Tibial artery (tissue), 4 donors: ENCODE measurements at regions not wholly inside any gene's neighbourhood (a gene's known extent, or its start where the extent isn't known, plus 50 kb on each side); places are given as distances from the start of the nearest gene placed in this dataset.
A peak's percentile ranks its signal among the peaks of the same experiment; 100 is the strongest.

Experiments
- DNase-seq, 2 donors: peaks; one replicate each; pipeline ENCODE4 v3.0.0-alpha.2; 2019
- H3K27ac ChIP-seq, 2 donors: fragments of 200-600 bp; sonication (generic) in 1 of 2; 1 replicate in 1 of 2; 2 replicates in 1 of 2; pipeline ENCODE4 v1.5.1; 2018 to 2019; ENCODE audit warnings: mild to moderate bottlenecking in 1 of 2
- H3K27me3 ChIP-seq, 2 donors: fragments of 200-600 bp; sonication (generic) in 1 of 2; one replicate each; pipeline versions ENCODE4 v1.5.1 to v1.6.0; 2016 to 2019
- H3K36me3 ChIP-seq, 3 donors: fragments of 200-600 bp; sonication (generic) in 2 of 3; one replicate each; pipeline ENCODE4 v1.5.1; 2016 to 2019; ENCODE audit warnings: mild to moderate bottlenecking in 2 of 3
- H3K4me1 ChIP-seq, 4 donors: fragments of 200-600 bp; sonication (generic) in 2 of 4; 1 replicate in 3 of 4; 2 replicates in 1 of 4; pipeline ENCODE4 v1.5.1; 2016 to 2019
- H3K4me3 ChIP-seq, 2 donors: fragments of 200-600 bp; sonication (generic) in 1 of 2; 1 replicate in 1 of 2; 2 replicates in 1 of 2; pipeline ENCODE4 v1.5.1; 2018 to 2019; ENCODE audit warnings: mild to moderate bottlenecking in 2 of 2
- H3K9me3 ChIP-seq, 3 donors: fragments of 200-600 bp; sonication (generic) in 1 of 3; one replicate each; pipeline ENCODE4 v1.5.1; 2016 to 2019
- CTCF ChIP-seq, 2 experiments: fragments of 200-600 bp in 1 of 2; fragments of 450-650 bp in 1 of 2; IDR thresholded peaks; one replicate each; pipeline ENCODE4 v1.5.1; 2017 to 2019; ENCODE audit warnings: antibody characterized with exemption in 2 of 2, mild to moderate bottlenecking in 1 of 2, moderate library complexity in 1 of 2
- intact Hi-C: fragments of 100-400 bp; cut with DNase I; formaldehyde crosslinking; loops from one replicate; pipeline ENCODE4 v1.15.0; 2023; ENCODE audit warnings: low total_unique reads

- intact Hi-C loops, result no loop called here
- no peak for DNase-seq
- peaks cover 0 to 6% of the 10 kb centered on the region in 2 donors for H3K27me3 ChIP-seq
Measured at GRCh38 chr7:98698976-98699375, 81.9 kb downstream of the NPTX2 start.

GRCh38 chr7:98700533-98700932 is 83.4 kb downstream of the NPTX2 start:
- Histone ChIP-seq H3K36me3 (no peaks in the 10 kb centered on the region), H3K9me3 (peaks cover 0 to 7% (median 0%) of the 10 kb centered on the region in 3 donors), H3K27me3 (peaks cover 0 to 11% of the 10 kb centered on the region in 2 donors), H3K4me3 (no peak overlapping the region), H3K4me1 (no peaks in the 10 kb centered on the region), H3K27ac (no peak overlapping the region)
- peak in 1 of 2 donors; percentile 32 for DNase-seq
- intact Hi-C loops, result no loop called here
- no peak for TF ChIP-seq CTCF (IDR thresholded peaks at IDR 0.05)

More at GRCh38 chr7:98698976-98699375, 81.9 kb downstream of the NPTX2 start:
- H3K4me1 ChIP-seq, result no peaks in the 10 kb centered on the region
- no peak for TF ChIP-seq CTCF (IDR thresholded peaks at IDR 0.05)
- H3K27ac ChIP-seq, result no peak overlapping the region
- H3K36me3 ChIP-seq, result no peaks in the 10 kb centered on the region
- H3K9me3 ChIP-seq, result peaks cover 0 to 7% (median 0%) of the 10 kb centered on the region in 3 donors
- no peak overlapping the region for H3K4me3 ChIP-seq

DNA sequence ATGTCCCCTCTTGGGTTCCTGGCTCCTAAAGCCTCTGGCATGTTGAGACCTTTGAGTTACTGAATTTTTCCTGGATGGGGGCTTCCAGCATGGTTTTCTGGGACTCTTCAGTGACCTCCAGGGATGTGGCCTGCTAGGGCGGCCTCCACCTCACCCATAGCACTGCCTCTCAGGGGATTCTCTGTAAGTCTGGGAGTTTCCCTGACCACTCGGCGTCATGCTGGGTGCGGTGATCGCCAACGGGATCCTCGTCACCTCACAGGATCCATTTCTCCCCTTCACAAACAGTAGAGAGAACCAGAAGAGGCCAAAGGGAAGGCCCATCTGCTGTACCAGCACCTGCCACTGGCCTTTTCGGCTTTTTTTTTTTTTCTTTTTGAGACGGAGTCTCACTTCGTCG is 84.3 kb downstream of the NPTX2 start:
- peaks cover 0 to 20% of the 10 kb centered on the region in 2 donors for H3K27me3 ChIP-seq
- no peak overlapping the region for H3K4me3 ChIP-seq
- H3K27ac ChIP-seq, result no peak overlapping the region
- peak in 1 of 2 donors; percentile 11 for DNase-seq
- peaks cover 0 to 7% (median 0%) of the 10 kb centered on the region in 3 donors for H3K9me3 ChIP-seq
- no peaks in the 10 kb centered on the region for H3K4me1 ChIP-seq
- intact Hi-C loops, result no loop called here
- no peaks in the 10 kb centered on the region for H3K36me3 ChIP-seq
- no peak for TF ChIP-seq CTCF (IDR thresholded peaks at IDR 0.05)

DNA sequence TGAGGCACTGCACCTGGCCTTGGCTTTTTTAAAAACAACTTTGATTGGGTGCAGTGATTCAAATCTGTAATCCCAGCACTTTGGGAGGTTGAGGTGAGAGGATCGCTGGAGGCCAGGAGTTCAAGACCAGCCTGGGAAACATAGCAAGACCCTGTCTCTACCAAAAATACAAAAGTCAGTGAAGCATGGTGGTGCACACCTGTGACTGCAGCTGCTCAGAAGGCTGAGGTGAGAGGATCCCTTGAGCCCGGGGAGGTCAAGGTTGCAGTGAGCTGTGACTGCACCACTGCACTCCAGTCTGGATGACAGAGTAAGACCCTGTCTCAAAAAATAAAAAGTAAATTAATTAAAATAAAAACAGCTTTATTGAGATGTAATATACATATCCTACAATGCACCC is 84.9 kb downstream of the NPTX2 start:
- peak in 1 of 2 donors; percentile 11 for DNase-seq
- intact Hi-C loops, result no loop called here
- peaks cover 0 to 4% (median 0%) of the 10 kb centered on the region in 3 donors for H3K9me3 ChIP-seq

GRCh38 chr7:98703916-98704315 is 86.8 kb downstream of the NPTX2 start:
- no peak for TF ChIP-seq CTCF (IDR thresholded peaks at IDR 0.05)
- no peak overlapping the region for H3K27ac ChIP-seq
- H3K9me3 ChIP-seq, result no peaks in the 10 kb centered on the region
- intact Hi-C loops, result no loop called here
- H3K27me3 ChIP-seq, result peaks cover 0 to 28% of the 10 kb centered on the region in 2 donors
- no peak overlapping the region for H3K4me3 ChIP-seq
- H3K4me1 ChIP-seq, result no peaks in the 10 kb centered on the region
- DNase-seq, result peak in 1 of 2 donors; percentile 40
- no peaks in the 10 kb centered on the region for H3K36me3 ChIP-seq

More for the DNA sequence above, 84.9 kb downstream of the NPTX2 start:
- Histone ChIP-seq H3K27ac (no peak overlapping the region), H3K36me3 (no peaks in the 10 kb centered on the region), H3K4me3 (no peak overlapping the region), H3K27me3 (peaks cover 0 to 24% of the 10 kb centered on the region in 2 donors), H3K4me1 (no peaks in the 10 kb centered on the region)
- no peak for TF ChIP-seq CTCF (IDR thresholded peaks at IDR 0.05)

DNA sequence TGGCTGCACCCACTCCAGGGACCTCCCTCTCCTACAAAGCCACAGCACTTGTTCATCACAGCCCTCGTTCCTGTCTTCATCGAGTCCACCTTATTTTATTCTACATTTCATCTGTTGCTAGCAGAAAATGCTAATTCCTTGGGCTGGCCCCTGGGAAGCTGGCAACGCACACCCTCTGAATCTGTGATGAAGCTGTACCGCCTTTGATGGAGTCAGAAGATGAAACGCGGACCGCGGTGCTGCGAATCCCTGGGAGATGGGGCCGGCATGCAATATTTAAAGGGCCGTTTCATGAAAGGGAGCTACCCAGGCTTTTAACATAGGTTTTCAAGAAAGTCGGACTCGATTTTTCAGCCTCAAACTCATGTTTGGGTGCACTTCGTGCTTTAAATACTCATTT is 88.5 kb downstream of the NPTX2 start:
- Histone ChIP-seq H3K4me1 (no peaks in the 10 kb centered on the region), H3K4me3 (no peak overlapping the region), H3K9me3 (no peaks in the 10 kb centered on the region), H3K27ac (no peak overlapping the region), H3K36me3 (no peaks in the 10 kb centered on the region), H3K27me3 (peaks cover 0 to 30% of the 10 kb centered on the region in 2 donors)
- peak in 1 of 2 donors; percentile 17 for DNase-seq
- intact Hi-C loops, result no loop called here
- TF ChIP-seq CTCF (IDR thresholded peaks at IDR 0.05), result no peak
